ENCODE measurements at regions not wholly inside any gene's neighbourhood (a gene's known extent, or its start where the extent isn't known, plus 50 kb on each side); places are given as distances from the start of the nearest gene placed in this dataset.
"Not testable (repeated sequence)": the region's sequence is repeated elsewhere in the genome, so short reads cannot be mapped to it uniquely, and the experiment has no call there.

DNA sequence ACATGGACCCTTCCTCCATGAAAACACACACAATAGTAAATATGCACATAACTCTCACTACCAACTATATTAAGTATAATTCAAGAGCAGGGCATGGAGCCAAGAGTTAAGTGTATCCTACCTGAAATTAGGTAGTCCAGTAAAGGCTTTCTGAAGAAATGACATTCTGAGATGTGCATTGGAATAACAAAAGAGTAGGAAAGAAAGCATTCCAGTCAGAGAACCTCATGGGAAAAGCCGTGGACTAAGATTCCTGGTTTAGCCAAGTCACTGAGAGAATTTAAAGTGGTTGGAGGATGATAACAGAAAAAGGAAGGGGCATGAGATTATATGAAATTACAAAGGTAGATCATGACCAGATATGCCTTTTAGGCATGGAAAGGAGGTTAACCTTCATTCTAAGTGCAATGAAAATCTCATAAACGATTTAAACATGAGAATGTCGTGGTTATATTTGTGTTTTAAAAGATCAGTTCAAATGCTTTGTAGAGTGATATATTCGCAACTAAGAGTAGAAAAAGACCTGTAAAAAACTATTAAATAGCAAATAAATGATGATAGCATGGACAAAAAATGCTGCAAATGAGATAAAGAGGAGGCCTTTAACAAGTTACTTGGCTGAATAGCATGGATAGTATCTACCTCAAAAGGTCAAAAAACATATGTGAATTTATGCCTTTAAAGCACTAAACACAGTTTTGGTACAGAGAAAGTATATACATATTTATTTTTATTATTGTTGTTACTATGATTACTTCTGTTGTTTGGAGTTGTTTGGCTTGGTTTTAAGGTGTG is 767.4 kb upstream of the GHITM start:
- DNase-seq, result no peak

DNA sequence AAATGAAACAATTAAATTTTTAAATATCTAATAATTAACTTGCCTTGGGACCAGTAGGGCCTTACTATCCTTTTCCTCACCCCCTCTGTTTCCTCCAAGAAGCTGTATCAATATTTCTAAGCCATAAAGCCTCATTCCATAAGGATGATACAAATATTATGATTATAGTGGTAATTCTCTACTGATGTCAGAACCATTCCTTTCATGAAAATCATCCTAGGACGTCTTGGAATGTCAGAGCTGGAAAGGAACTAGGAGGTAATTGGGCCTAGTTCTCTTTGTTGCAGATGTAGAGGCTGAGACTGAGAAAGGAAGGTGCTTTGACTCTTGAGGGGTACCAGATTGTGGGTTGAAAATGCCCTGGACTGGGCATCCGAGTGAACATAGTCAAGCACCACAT is 766.7 kb upstream of the GHITM start:
- no peak for DNase-seq

GRCh38 chr10:83373671-83374070 is 765.6 kb upstream of the GHITM start:
- DNase-seq, result peak; percentile 91

DNA sequence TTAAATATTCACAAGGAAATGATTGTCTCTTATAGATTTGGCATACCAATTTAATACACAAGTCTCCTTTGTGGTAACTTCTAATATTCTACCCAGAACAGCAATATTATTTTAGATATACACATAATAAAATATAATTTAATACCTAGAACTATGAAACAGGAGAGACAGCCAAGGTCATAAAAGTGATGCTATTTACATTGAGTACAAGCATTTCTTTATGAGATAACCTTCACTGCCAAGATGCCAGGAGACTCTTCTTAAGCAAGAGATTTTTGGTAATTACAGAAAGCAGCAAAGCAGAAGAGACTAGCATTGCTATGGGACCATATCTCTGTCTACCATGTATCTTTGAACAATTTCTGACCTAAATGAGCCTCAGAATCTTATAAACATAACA is 764.6 kb upstream of the GHITM start:
- no peak for DNase-seq

GRCh38 chr10:83375274-83375673 is 764.0 kb upstream of the GHITM start:
- DNase-seq, result no peak

GRCh38 chr10:83397806-83398205 is 741.5 kb upstream of the GHITM start:
- DNase-seq, result no peak

- DNase-seq, result no peak
Observed at GRCh38 chr10:83410570-83410969, 728.7 kb upstream of the GHITM start.

- no peak for DNase-seq
Observed at GRCh38 chr10:83425306-83425705, 714.0 kb upstream of the GHITM start.

DNA sequence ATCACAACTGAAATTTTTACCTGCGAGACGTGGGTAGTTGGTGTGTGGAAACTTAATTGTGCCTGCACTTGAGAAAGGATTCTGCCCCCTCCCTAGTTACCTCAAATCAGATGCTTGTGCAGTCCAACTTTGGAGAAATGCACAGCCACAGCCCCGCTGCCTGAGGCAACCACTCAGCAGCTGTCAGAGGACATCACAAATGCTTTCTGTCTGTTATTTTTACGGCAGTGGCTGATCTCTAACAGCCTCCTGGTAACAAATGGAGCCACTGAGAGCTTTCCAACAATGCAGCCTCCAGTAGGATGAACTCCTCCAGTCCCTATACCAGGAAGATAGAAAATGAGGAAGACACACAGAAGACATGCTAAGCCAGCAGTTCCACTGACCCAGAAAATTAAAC is 712.2 kb upstream of the GHITM start:
- no peak for DNase-seq

- DNase-seq, result no peak
Observed at GRCh38 chr10:83432261-83433045, 706.9 kb upstream of the GHITM start.

- no peak for DNase-seq
Observed at GRCh38 chr10:83433705-83434104, 705.6 kb upstream of the GHITM start.

GRCh38 chr10:83448013-83448412 is 691.3 kb upstream of the GHITM start:
- DNase-seq, result no peak

DNA sequence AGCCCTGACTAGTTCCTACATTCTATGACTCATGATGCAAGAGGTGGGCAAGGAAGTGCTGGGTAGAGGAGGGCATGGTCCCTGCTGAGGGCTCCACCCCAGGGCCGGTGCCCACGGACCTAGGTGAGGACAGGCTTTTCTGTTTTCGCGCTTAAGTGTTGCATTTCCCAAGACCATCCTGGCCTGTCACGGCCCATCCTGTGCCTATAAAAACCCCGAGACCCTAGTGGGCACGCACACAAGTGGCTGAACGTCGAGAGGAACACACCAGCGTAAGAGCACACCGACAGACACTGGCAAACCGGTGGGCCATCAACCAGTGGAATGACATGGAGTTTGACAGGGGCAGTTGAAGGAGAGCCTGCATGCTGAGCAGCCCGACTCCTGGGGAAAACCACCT is 680.7 kb upstream of the GHITM start:
- no peak for DNase-seq

DNA sequence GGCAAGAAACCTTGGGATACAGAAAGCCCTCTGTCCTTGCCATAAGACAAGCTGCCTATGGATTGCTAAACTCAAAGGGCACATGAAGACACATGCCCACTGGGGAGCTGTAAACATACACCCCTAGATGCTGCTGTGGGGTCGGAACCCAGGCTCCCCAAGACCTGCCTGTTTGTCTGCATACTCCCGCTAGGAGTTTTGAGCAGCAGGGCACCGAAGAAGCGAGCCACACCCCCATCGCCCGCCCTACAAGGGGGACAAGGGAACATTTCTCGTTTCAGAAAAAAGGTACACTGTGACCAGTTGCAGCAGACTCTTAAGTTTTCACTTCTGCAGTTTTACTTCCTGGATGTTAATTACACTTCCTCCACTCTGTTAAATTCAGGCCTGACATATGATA is 680.2 kb upstream of the GHITM start:
- no peak for DNase-seq

- DNase-seq, result peak; percentile 35
Observed at GRCh38 chr10:83469728-83470331, 669.5 kb upstream of the GHITM start.

DNA sequence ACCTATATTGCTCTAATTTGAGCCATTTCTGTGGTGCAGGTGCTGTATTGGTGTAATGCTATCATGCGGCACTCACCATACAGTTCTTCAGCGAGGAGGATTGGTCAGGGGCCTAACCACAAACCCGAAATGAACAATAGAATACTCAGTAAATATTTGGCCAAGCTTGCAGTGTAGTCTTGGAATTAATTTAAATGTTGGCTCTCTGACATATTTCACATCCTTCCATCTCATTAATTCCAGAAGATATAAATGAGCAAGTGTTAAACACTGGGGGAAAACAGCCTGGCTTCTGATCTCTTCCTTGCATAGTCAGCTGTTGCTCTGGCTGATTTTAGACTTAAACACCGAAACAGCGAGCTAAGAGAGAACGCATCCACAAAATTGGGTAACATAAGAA is 663.1 kb upstream of the GHITM start:
- peak; percentile 62 for DNase-seq

DNA sequence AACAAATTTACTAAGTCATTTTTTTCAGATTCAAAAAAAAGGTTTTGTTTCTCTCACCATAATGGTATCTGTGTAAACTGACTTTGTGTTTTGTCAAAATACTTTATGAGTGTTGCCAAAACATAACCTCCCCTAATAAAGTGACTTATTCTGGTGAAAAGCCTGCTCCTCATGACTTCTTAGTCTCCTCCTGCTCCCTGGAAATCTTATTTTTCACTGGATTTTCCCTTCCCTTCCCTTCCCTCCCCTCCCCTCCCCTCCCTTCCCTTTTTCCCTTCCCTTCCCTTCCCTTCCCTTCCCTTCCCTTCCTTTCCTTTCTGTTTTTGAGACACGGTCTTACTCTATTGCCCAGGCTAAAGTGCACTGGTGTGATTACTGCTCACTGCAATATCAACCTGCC is 650.1 kb upstream of the GHITM start:
- no peak for DNase-seq

DNA sequence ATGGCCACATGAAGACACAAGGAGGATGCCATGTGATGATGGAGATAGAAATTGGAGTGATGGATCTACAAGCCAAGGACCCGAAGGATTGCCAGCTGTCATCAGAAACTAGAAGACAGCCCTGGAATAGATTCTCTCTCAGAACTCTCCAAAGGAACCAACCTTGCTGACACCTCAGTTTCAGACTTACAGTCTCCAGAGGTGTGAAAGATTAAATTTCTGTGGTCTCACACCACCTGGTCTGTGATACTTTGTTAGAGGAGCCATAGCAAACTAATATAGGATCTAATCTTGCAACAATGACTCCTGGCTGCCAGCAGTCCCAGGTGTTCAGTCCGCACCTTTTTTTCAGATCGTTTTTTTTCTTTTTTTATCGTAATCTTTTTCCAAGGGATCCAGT is 647.3 kb upstream of the GHITM start:
- peak; percentile 89 for DNase-seq

DNA sequence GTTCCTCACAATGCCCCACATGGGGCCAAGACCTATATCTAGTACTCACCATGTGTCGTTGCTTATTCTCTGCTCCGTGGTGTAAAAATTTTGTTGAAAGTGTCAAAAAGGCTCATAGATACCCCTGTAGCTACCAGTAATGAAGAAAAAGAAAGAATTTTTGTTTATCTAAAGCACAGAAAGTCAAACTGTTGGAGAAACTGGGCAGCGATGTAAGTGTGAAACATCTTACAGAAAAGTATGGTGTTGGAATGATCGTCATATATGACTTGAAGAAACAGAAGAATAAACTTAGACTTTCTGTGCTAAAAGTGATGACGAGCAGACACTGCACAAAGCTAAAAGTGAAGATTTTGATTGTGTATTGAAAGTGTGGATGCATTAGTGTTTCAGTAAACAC is 626.6 kb upstream of the GHITM start:
- DNase-seq, result no peak

DNA sequence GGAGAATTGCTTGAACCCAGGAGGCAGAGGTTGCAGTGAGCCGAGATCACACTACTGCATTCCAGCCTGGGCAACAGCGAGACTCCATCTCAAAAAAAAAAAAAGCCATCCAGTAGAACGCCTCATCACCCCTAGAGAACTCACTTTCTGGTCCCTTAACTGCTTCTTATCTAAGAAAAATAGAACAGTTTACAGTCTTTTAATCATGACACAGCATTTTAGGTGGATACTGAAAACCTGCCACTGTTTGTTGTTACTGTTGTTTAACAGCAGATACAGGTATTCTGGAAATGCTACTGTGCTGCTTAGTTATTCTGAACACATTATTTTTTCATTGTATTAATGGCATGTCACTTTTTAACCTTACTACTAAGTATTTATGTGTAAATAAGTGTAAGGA is 624.3 kb upstream of the GHITM start:
- no peak for DNase-seq

- peak; percentile 78 for DNase-seq
Observed at GRCh38 chr10:83516788-83517187, 622.5 kb upstream of the GHITM start.

DNA sequence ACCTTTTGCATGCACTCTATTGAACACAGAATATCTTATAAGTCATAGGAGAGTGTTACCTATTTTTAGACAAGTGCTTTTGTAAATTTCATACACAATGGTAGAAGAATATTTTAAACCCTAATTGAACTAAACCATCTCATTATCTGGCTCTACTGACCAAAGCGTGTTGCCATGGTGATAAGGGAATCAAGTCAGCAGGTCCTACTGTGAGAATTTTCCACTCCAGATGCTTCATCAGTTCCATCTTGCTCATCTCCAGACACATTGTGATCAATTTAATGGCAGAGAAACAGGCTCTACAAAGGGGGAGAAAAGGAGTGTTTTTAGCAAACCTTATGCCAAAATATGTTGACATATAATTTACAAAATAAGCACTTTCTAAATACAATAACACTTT is 621.9 kb upstream of the GHITM start:
- DNase-seq, result peak; percentile 42

GRCh38 chr10:83518779-83519178 is 620.5 kb upstream of the GHITM start:
- DNase-seq, result no peak

- not testable (repeated sequence) for DNase-seq
Observed at GRCh38 chr10:83520386-83520785, 618.9 kb upstream of the GHITM start.
